ENCODE measurements at regions not wholly inside any gene's neighbourhood (a gene's known extent, or its start where the extent isn't known, plus 50 kb on each side); places are given as distances from the start of the nearest gene placed in this dataset.
"Not testable (repeated sequence)": the region's sequence is repeated elsewhere in the genome, so short reads cannot be mapped to it uniquely, and the experiment has no call there.

GRCh38 chr7:65073160-65073559 is 66.7 kb upstream of the ERV3-1 start:
- DNase-seq (ENCODE audit: extremely low read depth, low read depth, low spot score): not testable (repeated sequence)

GRCh38 chr7:65071854-65072431 is 65.5 kb upstream of the ERV3-1 start:
- not testable (repeated sequence) for DNase-seq (ENCODE audit: extremely low read depth, low read depth, low spot score)

- not testable (repeated sequence) for DNase-seq (ENCODE audit: extremely low read depth, low read depth, low spot score)
These were observed 63.0 kb upstream of the ERV3-1 start for GRCh38 chr7:65069476-65069875.

- DNase-seq (ENCODE audit: extremely low read depth, low read depth, low spot score): not testable (repeated sequence)
These were observed 56.1 kb upstream of the ERV3-1 start for GRCh38 chr7:65062566-65062965.

GRCh38 chr7:65059247-65059646 is 52.8 kb upstream of the ERV3-1 start:
- DNase-seq (ENCODE audit: extremely low read depth, low read depth, low spot score): not testable (repeated sequence)

Measured in glomerular endothelial cell (primary cell).